ENCODE measurements at regions not wholly inside any gene's neighbourhood (a gene's known extent, or its start where the extent isn't known, plus 50 kb on each side); places are given as distances from the start of the nearest gene placed in this dataset.

DNA sequence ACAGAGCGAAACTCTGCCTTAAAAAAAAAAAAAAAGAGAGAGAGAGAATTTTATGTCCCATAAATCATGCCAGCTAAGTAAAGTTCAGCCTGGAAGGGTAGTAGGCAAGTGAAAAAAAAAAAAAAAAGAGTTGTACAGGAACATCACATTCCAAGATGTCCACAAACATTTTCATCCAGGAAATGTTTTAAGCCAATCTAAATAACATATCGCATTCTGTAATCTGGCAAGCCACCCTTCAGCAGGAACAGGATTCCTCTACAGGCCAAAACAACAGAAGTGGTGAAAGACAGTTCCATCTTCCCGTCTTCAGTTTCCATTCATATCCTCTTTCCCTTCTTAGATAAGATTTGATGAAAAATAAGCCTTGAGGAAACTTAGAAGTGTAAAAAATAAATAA, 1108.1 kb upstream of the DDX18 start:
- Mint-ChIP-seq H3K4me1 (no peaks in the 10 kb centered on the region), H3K9me3 (peaks cover 3% of the 10 kb centered on the region), H3K36me3 (ENCODE audit: low read depth) (no peaks in the 10 kb centered on the region), H3K27me3 (no peaks in the 10 kb centered on the region), H3K4me3 (no peak overlapping the region), H3K27ac (no peak overlapping the region)
- CTCF ChIA-PET, result no interaction called here
- no peak for ATAC-seq (ENCODE audit: low read depth)
- TF ChIP-seq CTCF (IDR thresholded peaks at IDR 0.05), result no peak
- intact Hi-C loops (cut with micrococcal nuclease), result no loop called here
- DNase-seq, result no peak
- POLR2A ChIA-PET, result no interaction called here

DNA sequence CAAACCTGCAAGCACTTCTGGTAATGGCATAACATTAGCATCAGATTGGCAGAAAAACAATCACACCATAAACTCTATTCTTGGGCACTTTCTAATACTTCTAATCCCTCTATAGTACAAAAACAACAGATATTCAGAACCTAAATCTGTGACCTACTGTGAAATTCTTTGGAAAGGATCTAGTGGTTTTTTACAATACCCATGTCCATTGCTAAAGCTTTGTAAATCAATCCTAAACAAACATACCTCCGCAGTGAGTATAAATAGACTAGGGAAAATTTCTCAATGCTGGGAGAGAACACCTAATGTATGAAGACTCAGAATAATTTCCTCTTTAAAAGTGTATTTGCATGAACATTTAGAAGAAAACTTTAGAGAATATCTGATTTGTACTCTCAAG, 1098.5 kb upstream of the DDX18 start:
- DNase-seq, result no peak
- ChIA-PET POLR2A (no interaction called here), CTCF (no interaction called here)
- ATAC-seq (ENCODE audit: low read depth), result no peak
- TF ChIP-seq CTCF (IDR thresholded peaks at IDR 0.05), result no peak
- intact Hi-C loops (cut with micrococcal nuclease), result no loop called here
- Mint-ChIP-seq H3K9me3 (peaks cover 6% of the 10 kb centered on the region), H3K4me1 (no peaks in the 10 kb centered on the region), H3K27ac (no peak overlapping the region), H3K4me3 (no peak overlapping the region), H3K27me3 (no peaks in the 10 kb centered on the region), H3K36me3 (ENCODE audit: low read depth) (no peaks in the 10 kb centered on the region)

- ChIA-PET POLR2A (no interaction called here), CTCF (no interaction called here)
- no peak for TF ChIP-seq CTCF (IDR thresholded peaks at IDR 0.05)
- Mint-ChIP-seq H3K4me1 (no peaks in the 10 kb centered on the region), H3K4me3 (no peak overlapping the region), H3K27me3 (no peaks in the 10 kb centered on the region), H3K9me3 (peaks cover 6% of the 10 kb centered on the region), H3K36me3 (ENCODE audit: low read depth) (no peaks in the 10 kb centered on the region), H3K27ac (no peak overlapping the region)
- ATAC-seq (ENCODE audit: low read depth), result no peak
- no peak for DNase-seq
- intact Hi-C loops (cut with micrococcal nuclease), result no loop called here
Measured at GRCh38 chr2:116716444-116716843, 1098.0 kb upstream of the DDX18 start.

DNA sequence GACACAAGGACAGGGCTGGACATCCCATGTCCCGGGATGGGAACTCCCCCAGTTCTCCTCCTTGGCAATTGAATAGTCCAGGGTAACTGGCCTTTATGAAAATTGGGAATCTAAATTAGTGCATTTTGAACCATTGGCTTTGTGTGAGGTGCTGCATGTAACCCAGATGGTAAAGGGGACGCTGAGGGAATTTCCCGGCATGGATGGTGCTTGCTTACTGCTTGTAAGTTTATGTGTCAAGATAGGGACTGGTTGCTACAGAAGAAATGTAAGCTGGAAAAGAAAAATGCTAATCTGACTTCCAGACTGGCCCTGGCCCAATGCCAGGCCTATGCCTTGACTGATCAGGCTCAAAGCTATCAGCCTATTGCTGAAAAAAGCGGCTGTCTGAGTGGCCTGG, 1096.7 kb upstream of the DDX18 start:
- H3K4me3 Mint-ChIP-seq, result no peak overlapping the region
- no peak overlapping the region for H3K27ac Mint-ChIP-seq
- ATAC-seq (ENCODE audit: low read depth), result no peak
- H3K27me3 Mint-ChIP-seq, result no peaks in the 10 kb centered on the region
- intact Hi-C loops (cut with micrococcal nuclease), result no loop called here
- CTCF ChIA-PET, result no interaction called here
- no peak for TF ChIP-seq CTCF (IDR thresholded peaks at IDR 0.05)
- POLR2A ChIA-PET, result no interaction called here
- H3K9me3 Mint-ChIP-seq, result peaks cover 9% of the 10 kb centered on the region
- no peaks in the 10 kb centered on the region for H3K36me3 Mint-ChIP-seq (ENCODE audit: low read depth)
- DNase-seq, result no peak
- H3K4me1 Mint-ChIP-seq, result no peaks in the 10 kb centered on the region

GRCh38 chr2:116718451-116718850, 1096.0 kb upstream of the DDX18 start:
- no peaks in the 10 kb centered on the region for H3K36me3 Mint-ChIP-seq (ENCODE audit: low read depth)
- H3K4me3 Mint-ChIP-seq, result no peak overlapping the region
- no peaks in the 10 kb centered on the region for H3K27me3 Mint-ChIP-seq
- TF ChIP-seq CTCF (IDR thresholded peaks at IDR 0.05), result no peak
- DNase-seq (no peak), ATAC-seq (ENCODE audit: low read depth) (no peak)
- CTCF ChIA-PET, result no interaction called here
- POLR2A ChIA-PET, result no interaction called here
- H3K9me3 Mint-ChIP-seq, result peaks cover 9% of the 10 kb centered on the region
- H3K4me1 Mint-ChIP-seq, result no peaks in the 10 kb centered on the region
- intact Hi-C loops (cut with micrococcal nuclease), result no loop called here
- H3K27ac Mint-ChIP-seq, result no peak overlapping the region
